A673 (cell line): ENCODE measurements at regions not wholly inside any gene's neighbourhood (a gene's known extent, or its start where the extent isn't known, plus 50 kb on each side); places are given as distances from the start of the nearest gene placed in this dataset.

Experiments
- EZH2 ChIP-seq: fragments of 200-600 bp; sonication (generic); IDR thresholded peaks from 2 replicates; pipeline ENCODE4 v1.6.1; 2017; ENCODE audit warnings: borderline replicate concordance, low read depth, mild to moderate bottlenecking, mixed read lengths, antibody characterized with exemption, low read length; ENCODE audit not compliant: poor library complexity, severe bottlenecking
- TF ChIP-seq, protein P1 (sequence below): fragments of 300-800, 200-600 bp; sonication (generic); conservative IDR thresholded peaks from 2 replicates; pipeline ENCODE4 v1.5.1; 2017; ENCODE audit warnings: low read depth, mild to moderate bottlenecking, antibody characterized with exemption, low read length, moderate library complexity, mixed read lengths

DNA sequence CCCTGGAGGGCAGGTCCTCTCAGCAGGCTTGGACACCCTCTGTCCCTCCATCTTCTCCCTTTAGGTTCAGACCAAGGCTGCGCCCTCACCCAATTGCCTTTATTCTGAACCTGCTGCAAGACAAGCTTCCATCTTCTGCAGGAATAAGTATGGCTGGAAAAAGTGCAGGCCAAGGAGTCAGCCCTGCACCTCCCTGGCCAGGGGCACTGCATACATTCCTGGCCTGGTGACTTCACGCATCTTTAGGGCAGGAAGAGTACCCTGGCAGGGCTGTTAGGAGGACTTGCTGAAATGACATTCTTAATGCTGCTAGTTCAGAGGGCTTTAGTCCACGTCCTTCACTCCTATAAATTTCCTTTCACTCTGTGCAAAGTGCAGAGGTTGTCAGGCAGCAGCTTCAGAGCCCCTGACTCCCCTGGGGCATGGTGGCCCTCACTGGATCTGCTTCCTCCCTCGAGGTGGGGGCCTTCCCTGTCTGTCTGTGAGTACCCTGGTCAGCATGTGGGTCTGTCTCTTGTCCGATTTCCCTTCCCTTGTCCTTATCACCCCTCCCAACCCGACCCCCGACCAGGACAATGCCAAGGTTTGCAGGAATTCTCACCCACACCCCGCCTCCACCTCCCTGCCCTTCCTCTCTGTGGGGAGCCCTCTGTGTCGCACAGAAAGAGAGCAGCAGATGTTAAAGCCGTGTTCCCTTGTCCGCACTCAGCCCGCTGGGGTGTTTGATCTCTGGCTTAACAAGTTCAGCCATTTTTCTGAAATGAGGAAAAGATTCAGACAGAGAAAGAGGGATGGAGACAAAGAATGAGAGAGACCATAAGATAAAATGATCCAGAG lies 124.5 kb upstream of the SYT13 start:
- TF ChIP-seq, protein P1, sequence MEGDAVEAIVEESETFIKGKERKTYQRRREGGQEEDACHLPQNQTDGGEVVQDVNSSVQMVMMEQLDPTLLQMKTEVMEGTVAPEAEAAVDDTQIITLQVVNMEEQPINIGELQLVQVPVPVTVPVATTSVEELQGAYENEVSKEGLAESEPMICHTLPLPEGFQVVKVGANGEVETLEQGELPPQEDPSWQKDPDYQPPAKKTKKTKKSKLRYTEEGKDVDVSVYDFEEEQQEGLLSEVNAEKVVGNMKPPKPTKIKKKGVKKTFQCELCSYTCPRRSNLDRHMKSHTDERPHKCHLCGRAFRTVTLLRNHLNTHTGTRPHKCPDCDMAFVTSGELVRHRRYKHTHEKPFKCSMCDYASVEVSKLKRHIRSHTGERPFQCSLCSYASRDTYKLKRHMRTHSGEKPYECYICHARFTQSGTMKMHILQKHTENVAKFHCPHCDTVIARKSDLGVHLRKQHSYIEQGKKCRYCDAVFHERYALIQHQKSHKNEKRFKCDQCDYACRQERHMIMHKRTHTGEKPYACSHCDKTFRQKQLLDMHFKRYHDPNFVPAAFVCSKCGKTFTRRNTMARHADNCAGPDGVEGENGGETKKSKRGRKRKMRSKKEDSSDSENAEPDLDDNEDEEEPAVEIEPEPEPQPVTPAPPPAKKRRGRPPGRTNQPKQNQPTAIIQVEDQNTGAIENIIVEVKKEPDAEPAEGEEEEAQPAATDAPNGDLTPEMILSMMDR, result no peak
- no peak for TF ChIP-seq EZH2
